WTC11 (cell line): ENCODE measurements at regions not wholly inside any gene's neighbourhood (a gene's known extent, or its start where the extent isn't known, plus 50 kb on each side); places are given as distances from the start of the nearest gene placed in this dataset.

Experiments
- ATAC-seq: fragments of 200-7000 bp; cut with Tn5 transposase; 2 replicates; pipeline ENCODE4 v1.10.0; 2021; ENCODE audit warnings: mild to moderate bottlenecking, moderate library complexity
- CTCF ChIA-PET: fragments of 300-600 bp; sonication (Branson Sonifier 250); formaldehyde crosslinking; loops from one replicate; lab custom pipeline; 2021; ENCODE audit warnings: antibody characterized with exemption; lab: Charles Lee
- POLR2A ChIA-PET: fragments of 350-600 bp; sonication (Branson Sonifier 250); formaldehyde crosslinking; loops from one replicate; lab custom pipeline; 2021; ENCODE audit warnings: antibody characterized with exemption; lab: Charles Lee
- DNase-seq: peaks from one replicate; pipeline ENCODE4 v3.0.0; 2021; ENCODE audit warnings: low spot score
- H3K27ac Mint-ChIP-seq: 2 replicates; pipeline ENCODE4 v1.8.0; 2021; ENCODE audit warnings: mixed read lengths
- H3K27me3 Mint-ChIP-seq: 2 replicates; pipeline ENCODE4 v1.8.0; 2021; ENCODE audit warnings: low read depth, mild to moderate bottlenecking, moderate library complexity, mixed read lengths
- H3K36me3 Mint-ChIP-seq: 2 replicates; pipeline ENCODE4 v1.8.0; 2021; ENCODE audit warnings: mixed read lengths
- H3K4me1 Mint-ChIP-seq: 2 replicates; pipeline ENCODE4 v1.8.0; 2022; ENCODE audit warnings: mixed read lengths
- H3K4me3 Mint-ChIP-seq: 2 replicates; pipeline ENCODE4 v1.8.0; 2021; ENCODE audit warnings: mild to moderate bottlenecking, moderate library complexity, mixed read lengths
- H3K9me3 Mint-ChIP-seq: 2 replicates; pipeline ENCODE4 v1.8.0; 2021; ENCODE audit warnings: mixed read lengths
- ATF1 ChIP-seq: sonication (generic); formaldehyde crosslinking; IDR thresholded peaks from 2 replicates; pipeline ENCODE4 v1.8.1; 2023; ENCODE audit warnings: mild to moderate bottlenecking, moderate library complexity, missing genetic modification reagents
- ETV6 ChIP-seq: sonication (generic); formaldehyde crosslinking; IDR thresholded peaks from 2 replicates; pipeline ENCODE4 v1.8.1; 2022; ENCODE audit warnings: mild to moderate bottlenecking, missing genetic modification reagents
- GRHL2 ChIP-seq: fragments of 250-450 bp; sonication (Bioruptor Pico); IDR thresholded peaks from 2 replicates; pipeline ENCODE4 v1.8.0; 2022; ENCODE audit warnings: mild to moderate bottlenecking, moderate library complexity; ENCODE audit not compliant: insufficient replicate concordance, severe bottlenecking
- GTF2I ChIP-seq: fragments of 250-450 bp; sonication (Bioruptor Pico); conservative IDR thresholded peaks from 2 replicates; pipeline ENCODE4 v1.4.0; 2021; ENCODE audit warnings: mild to moderate bottlenecking
- JAZF1 ChIP-seq: fragments of 250-450 bp; sonication (Bioruptor Pico); IDR thresholded peaks from 2 replicates; pipeline ENCODE4 v1.9.0; 2021; ENCODE audit warnings: moderate library complexity, mild to moderate bottlenecking, inconsistent platforms
- MYBL2 ChIP-seq: sonication (generic); formaldehyde crosslinking; IDR thresholded peaks from 2 replicates; pipeline ENCODE4 v1.8.1; 2023; ENCODE audit warnings: mild to moderate bottlenecking, moderate library complexity, missing genetic modification reagents
- NFE2L1 ChIP-seq: sonication (generic); formaldehyde crosslinking; IDR thresholded peaks from 2 replicates; pipeline ENCODE4 v1.8.1; 2023; ENCODE audit warnings: missing genetic modification reagents
- NR1H2 ChIP-seq: sonication (generic); formaldehyde crosslinking; IDR thresholded peaks from 2 replicates; pipeline ENCODE4 v1.9.0; 2021; ENCODE audit warnings: mild to moderate bottlenecking, moderate library complexity, missing genetic modification reagents
- NR3C1 ChIP-seq: sonication (generic); formaldehyde crosslinking; conservative IDR thresholded peaks from 2 replicates; pipeline ENCODE4 v1.8.1; 2023; ENCODE audit warnings: low read depth, mild to moderate bottlenecking, missing genetic modification reagents
- SOX15 ChIP-seq: fragments of 250-450 bp; sonication (Bioruptor Pico); IDR thresholded peaks from 2 replicates; pipeline ENCODE4 v1.9.0; 2021; ENCODE audit warnings: mild to moderate bottlenecking
- TCF7 ChIP-seq: sonication (generic); formaldehyde crosslinking; IDR thresholded peaks from 2 replicates; pipeline ENCODE4 v1.8.0; 2022; ENCODE audit warnings: mild to moderate bottlenecking, low read depth, missing genetic modification reagents, moderate library complexity
- TEAD4 ChIP-seq: sonication (generic); formaldehyde crosslinking; IDR thresholded peaks from 2 replicates; pipeline ENCODE4 v1.8.0; 2022; ENCODE audit warnings: mild to moderate bottlenecking, missing genetic modification reagents
- ZNF263 ChIP-seq: sonication (generic); formaldehyde crosslinking; IDR thresholded peaks from 2 replicates; pipeline ENCODE4 v1.8.1; 2022; ENCODE audit warnings: low read depth, mild to moderate bottlenecking, moderate library complexity, missing genetic modification reagents
- TF ChIP-seq, protein P1 (sequence below): sonication (generic); formaldehyde crosslinking; conservative IDR thresholded peaks from 2 replicates; pipeline ENCODE4 v1.8.1; 2023; ENCODE audit warnings: mild to moderate bottlenecking, low read depth, missing genetic modification reagents, moderate library complexity
- TF ChIP-seq, protein P2 (sequence below): sonication (generic); formaldehyde crosslinking; IDR thresholded peaks from 2 replicates; pipeline ENCODE4 v1.8.1; 2022; ENCODE audit warnings: low read depth, mild to moderate bottlenecking, moderate library complexity, missing genetic modification reagents, borderline replicate concordance
- TF ChIP-seq, protein P3 (sequence below): fragments of 250-450 bp; sonication (Bioruptor Pico); IDR thresholded peaks from 2 replicates; pipeline ENCODE4 v1.9.0; 2021; ENCODE audit warnings: mild to moderate bottlenecking
- TF ChIP-seq, protein P4 (sequence below): sonication (generic); formaldehyde crosslinking; IDR thresholded peaks from 2 replicates; pipeline ENCODE4 v1.8.0; 2023; ENCODE audit warnings: mild to moderate bottlenecking, missing genetic modification reagents
- TF ChIP-seq, protein P5 (sequence below): sonication (generic); formaldehyde crosslinking; IDR thresholded peaks from 2 replicates; pipeline ENCODE4 v1.8.0; 2023; ENCODE audit warnings: missing genetic modification reagents, mild to moderate bottlenecking, borderline replicate concordance
- TF ChIP-seq, protein P6 (sequence below): sonication (generic); formaldehyde crosslinking; IDR thresholded peaks from 2 replicates; pipeline ENCODE4 v1.8.1; 2023; ENCODE audit warnings: mild to moderate bottlenecking, missing genetic modification reagents, moderate library complexity

DNA sequence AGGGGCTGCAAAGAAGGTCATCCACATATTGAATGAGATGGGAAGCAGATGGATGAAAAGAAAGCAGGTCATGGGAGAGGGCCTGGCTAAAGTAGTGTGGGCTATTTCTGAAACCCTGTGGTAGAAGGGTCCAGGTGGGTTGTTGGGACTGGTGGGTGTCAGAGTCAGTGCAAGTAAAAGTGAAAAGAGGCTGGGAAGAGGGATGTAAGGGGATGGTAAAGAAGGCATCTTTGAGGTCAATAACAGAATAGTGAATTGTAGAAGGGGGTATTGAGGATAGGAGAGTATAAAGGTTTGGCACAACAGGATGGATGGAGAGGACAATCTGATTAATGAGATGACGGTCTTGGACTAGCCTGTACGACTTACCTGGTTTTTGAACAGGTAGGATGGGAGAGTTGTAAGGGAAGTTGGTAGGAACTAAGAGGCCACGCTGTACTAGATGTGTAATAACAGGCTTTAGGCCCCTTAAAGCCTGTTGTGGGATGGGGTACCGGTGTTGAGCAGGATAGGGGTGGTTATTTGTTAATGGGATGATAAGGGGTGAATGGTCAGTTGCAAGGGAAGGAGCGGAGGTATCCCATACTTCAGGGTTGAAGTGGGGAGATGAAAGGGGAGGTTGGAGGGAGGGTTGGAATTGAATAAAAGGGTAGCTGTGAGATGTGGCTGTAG is 748.9 kb upstream of the ADGRB3 start:
- DNase-seq (no peak), ATAC-seq (no peak)
- POLR2A ChIA-PET = no interaction called here
- Mint-ChIP-seq H3K4me1 (peaks cover 15% of the 10 kb centered on the region), H3K27me3 (no peaks in the 10 kb centered on the region), H3K4me3 (no peak overlapping the region), H3K36me3 (no peaks in the 10 kb centered on the region), H3K9me3 (peaks cover 13% of the 10 kb centered on the region), H3K27ac (no peak overlapping the region)
- CTCF ChIA-PET = no interaction called here
- TF ChIP-seq SOX15 (CRISPR knock-in tag) = no peak
- TF ChIP-seq MYBL2 (CRISPR knock-in tag) = no peak
- TF ChIP-seq TEAD4 (CRISPR knock-in tag) = no peak
- no peak for TF ChIP-seq NR1H2 (CRISPR knock-in tag)
- no peak for TF ChIP-seq NR3C1 (CRISPR knock-in tag)

DNA sequence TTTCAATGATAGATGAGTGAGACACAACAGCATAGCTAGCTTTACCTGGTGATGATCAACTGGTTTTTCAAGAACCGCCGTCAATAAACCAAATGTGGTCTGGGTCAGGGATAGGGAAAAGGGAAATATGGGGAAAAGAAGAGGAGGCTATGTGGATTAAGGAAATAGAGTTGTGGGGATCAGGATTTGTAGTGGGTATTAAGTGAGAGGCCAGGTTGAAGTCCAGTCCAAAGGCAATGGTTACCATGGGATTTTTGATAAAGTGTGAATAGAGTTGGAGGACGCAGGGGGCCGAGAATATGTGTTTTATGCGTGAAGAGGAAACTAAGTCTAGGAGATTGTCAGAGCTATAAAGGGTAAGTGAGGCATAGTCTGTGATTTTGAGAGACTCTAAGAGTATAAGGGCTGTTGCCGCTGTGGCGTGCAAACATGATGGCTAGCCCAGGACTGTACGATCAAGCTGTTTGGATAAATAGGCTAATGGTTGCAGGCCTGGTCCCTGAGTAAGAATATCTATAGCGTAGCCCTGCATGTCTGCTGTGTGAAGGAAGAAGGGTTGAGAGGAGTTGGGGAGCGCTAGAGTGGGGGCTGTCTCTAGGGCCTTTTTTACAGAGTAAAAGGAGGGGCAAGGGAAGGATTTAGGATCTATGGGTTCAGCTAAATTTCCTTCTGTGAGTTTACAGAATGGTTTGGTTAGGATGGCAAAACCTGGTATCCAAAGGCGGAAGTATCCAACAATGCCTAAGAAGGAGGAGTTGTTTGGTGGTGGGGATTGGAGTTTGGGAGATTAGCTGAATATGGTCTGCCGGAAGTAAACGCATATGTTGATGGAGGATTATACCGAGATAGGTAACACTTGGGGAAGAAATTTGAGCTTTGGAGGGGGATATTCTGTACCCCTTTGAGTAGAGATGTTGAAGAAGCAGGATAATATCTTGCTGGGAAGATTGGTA is 749.7 kb upstream of the ADGRB3 start:
- H3K27me3 Mint-ChIP-seq = no peaks in the 10 kb centered on the region
- H3K27ac Mint-ChIP-seq = no peak overlapping the region
- peaks cover 13% of the 10 kb centered on the region for H3K9me3 Mint-ChIP-seq
- ChIA-PET CTCF (no interaction called here), POLR2A (no interaction called here)
- H3K4me3 Mint-ChIP-seq = no peak overlapping the region
- H3K36me3 Mint-ChIP-seq = no peaks in the 10 kb centered on the region
- no peak for DNase-seq
- H3K4me1 Mint-ChIP-seq = peaks cover 7% of the 10 kb centered on the region
- no peak for ATAC-seq
- TF ChIP-seq JAZF1 (CRISPR knock-in tag) = no peak
- no peak for TF ChIP-seq ATF1
- TF ChIP-seq, protein P1, sequence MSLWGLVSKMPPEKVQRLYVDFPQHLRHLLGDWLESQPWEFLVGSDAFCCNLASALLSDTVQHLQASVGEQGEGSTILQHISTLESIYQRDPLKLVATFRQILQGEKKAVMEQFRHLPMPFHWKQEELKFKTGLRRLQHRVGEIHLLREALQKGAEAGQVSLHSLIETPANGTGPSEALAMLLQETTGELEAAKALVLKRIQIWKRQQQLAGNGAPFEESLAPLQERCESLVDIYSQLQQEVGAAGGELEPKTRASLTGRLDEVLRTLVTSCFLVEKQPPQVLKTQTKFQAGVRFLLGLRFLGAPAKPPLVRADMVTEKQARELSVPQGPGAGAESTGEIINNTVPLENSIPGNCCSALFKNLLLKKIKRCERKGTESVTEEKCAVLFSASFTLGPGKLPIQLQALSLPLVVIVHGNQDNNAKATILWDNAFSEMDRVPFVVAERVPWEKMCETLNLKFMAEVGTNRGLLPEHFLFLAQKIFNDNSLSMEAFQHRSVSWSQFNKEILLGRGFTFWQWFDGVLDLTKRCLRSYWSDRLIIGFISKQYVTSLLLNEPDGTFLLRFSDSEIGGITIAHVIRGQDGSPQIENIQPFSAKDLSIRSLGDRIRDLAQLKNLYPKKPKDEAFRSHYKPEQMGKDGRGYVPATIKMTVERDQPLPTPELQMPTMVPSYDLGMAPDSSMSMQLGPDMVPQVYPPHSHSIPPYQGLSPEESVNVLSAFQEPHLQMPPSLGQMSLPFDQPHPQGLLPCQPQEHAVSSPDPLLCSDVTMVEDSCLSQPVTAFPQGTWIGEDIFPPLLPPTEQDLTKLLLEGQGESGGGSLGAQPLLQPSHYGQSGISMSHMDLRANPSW = no peak
- TF ChIP-seq ZNF263 (CRISPR knock-in tag) = no peak
- no peak for TF ChIP-seq ETV6 (CRISPR knock-in tag)
- no peak for TF ChIP-seq TCF7
- TF ChIP-seq, protein P2, sequence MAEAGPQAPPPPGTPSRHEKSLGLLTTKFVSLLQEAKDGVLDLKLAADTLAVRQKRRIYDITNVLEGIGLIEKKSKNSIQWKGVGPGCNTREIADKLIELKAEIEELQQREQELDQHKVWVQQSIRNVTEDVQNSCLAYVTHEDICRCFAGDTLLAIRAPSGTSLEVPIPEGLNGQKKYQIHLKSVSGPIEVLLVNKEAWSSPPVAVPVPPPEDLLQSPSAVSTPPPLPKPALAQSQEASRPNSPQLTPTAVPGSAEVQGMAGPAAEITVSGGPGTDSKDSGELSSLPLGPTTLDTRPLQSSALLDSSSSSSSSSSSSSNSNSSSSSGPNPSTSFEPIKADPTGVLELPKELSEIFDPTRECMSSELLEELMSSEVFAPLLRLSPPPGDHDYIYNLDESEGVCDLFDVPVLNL (CRISPR knock-in tag) = no peak
- TF ChIP-seq, protein P3, sequence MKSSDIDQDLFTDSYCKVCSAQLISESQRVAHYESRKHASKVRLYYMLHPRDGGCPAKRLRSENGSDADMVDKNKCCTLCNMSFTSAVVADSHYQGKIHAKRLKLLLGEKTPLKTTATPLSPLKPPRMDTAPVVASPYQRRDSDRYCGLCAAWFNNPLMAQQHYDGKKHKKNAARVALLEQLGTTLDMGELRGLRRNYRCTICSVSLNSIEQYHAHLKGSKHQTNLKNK (CRISPR knock-in tag) = no peak
- TF ChIP-seq, protein P4, sequence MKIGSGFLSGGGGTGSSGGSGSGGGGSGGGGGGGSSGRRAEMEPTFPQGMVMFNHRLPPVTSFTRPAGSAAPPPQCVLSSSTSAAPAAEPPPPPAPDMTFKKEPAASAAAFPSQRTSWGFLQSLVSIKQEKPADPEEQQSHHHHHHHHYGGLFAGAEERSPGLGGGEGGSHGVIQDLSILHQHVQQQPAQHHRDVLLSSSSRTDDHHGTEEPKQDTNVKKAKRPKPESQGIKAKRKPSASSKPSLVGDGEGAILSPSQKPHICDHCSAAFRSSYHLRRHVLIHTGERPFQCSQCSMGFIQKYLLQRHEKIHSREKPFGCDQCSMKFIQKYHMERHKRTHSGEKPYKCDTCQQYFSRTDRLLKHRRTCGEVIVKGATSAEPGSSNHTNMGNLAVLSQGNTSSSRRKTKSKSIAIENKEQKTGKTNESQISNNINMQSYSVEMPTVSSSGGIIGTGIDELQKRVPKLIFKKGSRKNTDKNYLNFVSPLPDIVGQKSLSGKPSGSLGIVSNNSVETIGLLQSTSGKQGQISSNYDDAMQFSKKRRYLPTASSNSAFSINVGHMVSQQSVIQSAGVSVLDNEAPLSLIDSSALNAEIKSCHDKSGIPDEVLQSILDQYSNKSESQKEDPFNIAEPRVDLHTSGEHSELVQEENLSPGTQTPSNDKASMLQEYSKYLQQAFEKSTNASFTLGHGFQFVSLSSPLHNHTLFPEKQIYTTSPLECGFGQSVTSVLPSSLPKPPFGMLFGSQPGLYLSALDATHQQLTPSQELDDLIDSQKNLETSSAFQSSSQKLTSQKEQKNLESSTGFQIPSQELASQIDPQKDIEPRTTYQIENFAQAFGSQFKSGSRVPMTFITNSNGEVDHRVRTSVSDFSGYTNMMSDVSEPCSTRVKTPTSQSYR = no peak
- no peak for TF ChIP-seq NFE2L1 (CRISPR knock-in tag)
- TF ChIP-seq GTF2I (CRISPR knock-in tag) = no peak
- no peak for TF ChIP-seq GRHL2
- TF ChIP-seq, protein P5, sequence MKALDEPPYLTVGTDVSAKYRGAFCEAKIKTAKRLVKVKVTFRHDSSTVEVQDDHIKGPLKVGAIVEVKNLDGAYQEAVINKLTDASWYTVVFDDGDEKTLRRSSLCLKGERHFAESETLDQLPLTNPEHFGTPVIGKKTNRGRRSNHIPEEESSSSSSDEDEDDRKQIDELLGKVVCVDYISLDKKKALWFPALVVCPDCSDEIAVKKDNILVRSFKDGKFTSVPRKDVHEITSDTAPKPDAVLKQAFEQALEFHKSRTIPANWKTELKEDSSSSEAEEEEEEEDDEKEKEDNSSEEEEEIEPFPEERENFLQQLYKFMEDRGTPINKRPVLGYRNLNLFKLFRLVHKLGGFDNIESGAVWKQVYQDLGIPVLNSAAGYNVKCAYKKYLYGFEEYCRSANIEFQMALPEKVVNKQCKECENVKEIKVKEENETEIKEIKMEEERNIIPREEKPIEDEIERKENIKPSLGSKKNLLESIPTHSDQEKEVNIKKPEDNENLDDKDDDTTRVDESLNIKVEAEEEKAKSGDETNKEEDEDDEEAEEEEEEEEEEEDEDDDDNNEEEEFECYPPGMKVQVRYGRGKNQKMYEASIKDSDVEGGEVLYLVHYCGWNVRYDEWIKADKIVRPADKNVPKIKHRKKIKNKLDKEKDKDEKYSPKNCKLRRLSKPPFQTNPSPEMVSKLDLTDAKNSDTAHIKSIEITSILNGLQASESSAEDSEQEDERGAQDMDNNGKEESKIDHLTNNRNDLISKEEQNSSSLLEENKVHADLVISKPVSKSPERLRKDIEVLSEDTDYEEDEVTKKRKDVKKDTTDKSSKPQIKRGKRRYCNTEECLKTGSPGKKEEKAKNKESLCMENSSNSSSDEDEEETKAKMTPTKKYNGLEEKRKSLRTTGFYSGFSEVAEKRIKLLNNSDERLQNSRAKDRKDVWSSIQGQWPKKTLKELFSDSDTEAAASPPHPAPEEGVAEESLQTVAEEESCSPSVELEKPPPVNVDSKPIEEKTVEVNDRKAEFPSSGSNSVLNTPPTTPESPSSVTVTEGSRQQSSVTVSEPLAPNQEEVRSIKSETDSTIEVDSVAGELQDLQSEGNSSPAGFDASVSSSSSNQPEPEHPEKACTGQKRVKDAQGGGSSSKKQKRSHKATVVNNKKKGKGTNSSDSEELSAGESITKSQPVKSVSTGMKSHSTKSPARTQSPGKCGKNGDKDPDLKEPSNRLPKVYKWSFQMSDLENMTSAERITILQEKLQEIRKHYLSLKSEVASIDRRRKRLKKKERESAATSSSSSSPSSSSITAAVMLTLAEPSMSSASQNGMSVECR = no peak
- TF ChIP-seq, protein P6, sequence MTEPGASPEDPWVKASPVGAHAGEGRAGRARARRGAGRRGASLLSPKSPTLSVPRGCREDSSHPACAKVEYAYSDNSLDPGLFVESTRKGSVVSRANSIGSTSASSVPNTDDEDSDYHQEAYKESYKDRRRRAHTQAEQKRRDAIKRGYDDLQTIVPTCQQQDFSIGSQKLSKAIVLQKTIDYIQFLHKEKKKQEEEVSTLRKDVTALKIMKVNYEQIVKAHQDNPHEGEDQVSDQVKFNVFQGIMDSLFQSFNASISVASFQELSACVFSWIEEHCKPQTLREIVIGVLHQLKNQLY (CRISPR knock-in tag) = no peak
